CD4-positive, CD25-positive, alpha-beta regulatory T cell (primary cell): ENCODE measurements at regions not wholly inside any gene's neighbourhood (a gene's known extent, or its start where the extent isn't known, plus 50 kb on each side); places are given as distances from the start of the nearest gene placed in this dataset.

Source experiments
- ATAC-seq, 2 donors: fragments of 150-1000 bp; cut with Tn5 transposase; one replicate each; pipeline ENCODE4 v1.10.0; 2021; ENCODE audit warnings: low read depth in 2 of 2, moderate number of reproducible peaks in 2 of 2, moderate library complexity in 1 of 2
- DNase-seq, 3 donors: peaks; one replicate each; pipeline versions ENCODE4 v3.0.0 to v3.0.0-alpha.2; 2012 to 2022; ENCODE audit warnings: mixed read lengths in 1 of 3
- H3K27ac ChIP-seq: one replicate; pipeline ENCODE4 v1.7.0; 2013; ENCODE audit warnings: mild to moderate bottlenecking, low read length; ENCODE audit not compliant: insufficient read depth, poor library complexity, severe bottlenecking
- H3K27me3 ChIP-seq: one replicate; pipeline ENCODE4 v1.7.0; 2013; ENCODE audit warnings: low read length; ENCODE audit not compliant: control insufficient read depth, insufficient read depth
- H3K36me3 ChIP-seq: one replicate; pipeline ENCODE4 v1.7.0; 2013; ENCODE audit warnings: mild to moderate bottlenecking, low read length, moderate library complexity; ENCODE audit not compliant: control insufficient read depth, insufficient read depth
- H3K4me1 ChIP-seq: 2 replicates; pipeline ENCODE4 v1.7.0; 2013; ENCODE audit warnings: mild to moderate bottlenecking, low read length; ENCODE audit not compliant: insufficient read depth, control insufficient read depth, poor library complexity, severe bottlenecking
- H3K4me3 ChIP-seq: one replicate; pipeline ENCODE4 v1.7.0; 2013; ENCODE audit warnings: low read depth, mild to moderate bottlenecking, low read length, moderate library complexity
- H3K9me3 ChIP-seq, 2 experiments: 1 replicate in 1 of 2; 2 replicates in 1 of 2; pipeline ENCODE4 v1.7.0; 2013; ENCODE audit warnings: low read length in 2 of 2, mild to moderate bottlenecking in 1 of 2, moderate library complexity in 1 of 2; ENCODE audit not compliant: control insufficient read depth in 2 of 2
- H3K27ac Mint-ChIP-seq, 3 donors: one replicate each; pipeline ENCODE4 v1.8.0; 2020 to 2022; ENCODE audit warnings: mild to moderate bottlenecking in 3 of 3, mixed read lengths in 3 of 3, moderate library complexity in 2 of 3
- H3K27me3 Mint-ChIP-seq: one replicate; pipeline ENCODE4 v1.8.0; 2022; ENCODE audit warnings: mild to moderate bottlenecking, mixed read lengths
- H3K36me3 Mint-ChIP-seq: one replicate; pipeline ENCODE4 v1.8.0; 2020; ENCODE audit warnings: mixed read lengths
- H3K4me1 Mint-ChIP-seq, 4 donors: one replicate each; pipeline ENCODE4 v1.8.0; 2020 to 2022; ENCODE audit warnings: mixed read lengths in 4 of 4, mild to moderate bottlenecking in 1 of 4
- H3K4me3 Mint-ChIP-seq, 4 donors: one replicate each; pipeline ENCODE4 v1.8.0; 2020 to 2022; ENCODE audit warnings: mild to moderate bottlenecking in 4 of 4, mixed read lengths in 4 of 4, moderate library complexity in 3 of 4
- H3K9me3 Mint-ChIP-seq, 7 donors: one replicate each; pipeline ENCODE4 v1.8.0; 2020 to 2022; ENCODE audit warnings: mixed read lengths in 7 of 7, mild to moderate bottlenecking in 3 of 7, moderate library complexity in 2 of 7

DNA sequence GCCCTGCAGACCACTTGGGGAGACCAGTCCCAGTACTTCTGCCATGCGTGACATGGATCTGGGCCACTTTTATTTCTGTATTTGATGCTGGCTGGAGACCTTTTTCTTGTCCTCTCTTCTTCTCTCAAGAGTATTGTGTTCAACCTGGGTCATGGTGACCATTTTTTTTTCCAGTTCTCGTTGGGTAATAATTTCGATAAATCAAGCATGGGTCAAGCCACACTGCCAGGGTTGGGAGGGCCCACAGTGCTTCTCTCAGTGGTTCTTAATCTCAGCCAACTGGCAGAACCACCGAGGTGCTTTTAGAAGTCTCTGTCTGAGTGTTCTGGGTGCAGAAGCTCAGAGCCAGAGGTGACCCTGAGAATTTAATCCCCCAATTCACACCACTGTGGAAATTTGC lies 269.9 kb downstream of the SEC23IP start:
- Mint-ChIP-seq H3K4me1 (no peaks in the 10 kb centered on the region), H3K4me3 (no peak overlapping the region), H3K27me3 (peaks cover 4% of the 10 kb centered on the region), H3K9me3 (peaks cover 0 to 5% (median 0%) of the 10 kb centered on the region in 7 donors), H3K27ac (no peak overlapping the region), H3K36me3 (no peaks in the 10 kb centered on the region)
- Histone ChIP-seq H3K4me3 (no peak overlapping the region), H3K36me3 (no peaks in the 10 kb centered on the region), H3K27me3 (peaks cover 2% of the 10 kb centered on the region), H3K9me3 (no peaks in the 10 kb centered on the region), H3K4me1 (no peaks in the 10 kb centered on the region), H3K27ac (no peak overlapping the region)
- DNase-seq (no peak), ATAC-seq (no peak)

- no peak overlapping the region for H3K27ac ChIP-seq
- Mint-ChIP-seq H3K9me3 (peaks cover 0 to 3% (median 0%) of the 10 kb centered on the region in 7 donors), H3K36me3 (no peaks in the 10 kb centered on the region), H3K27me3 (peaks cover 5% of the 10 kb centered on the region), H3K4me3 (no peak overlapping the region), H3K27ac (no peak overlapping the region), H3K4me1 (no peaks in the 10 kb centered on the region)
- no peak for ATAC-seq
- no peaks in the 10 kb centered on the region for H3K36me3 ChIP-seq
- H3K4me1 ChIP-seq = no peaks in the 10 kb centered on the region
- H3K4me3 ChIP-seq = no peak overlapping the region
- no peak for DNase-seq
- peaks cover under 1% of the 10 kb centered on the region for H3K27me3 ChIP-seq
- H3K9me3 ChIP-seq = no peaks in the 10 kb centered on the region
Observed at GRCh38 chr10:120172356-120172755, 279.8 kb downstream of the SEC23IP start.

- Mint-ChIP-seq H3K27ac (no peak overlapping the region), H3K4me3 (no peak overlapping the region), H3K4me1 (no peaks in the 10 kb centered on the region), H3K27me3 (no peaks in the 10 kb centered on the region), H3K36me3 (no peaks in the 10 kb centered on the region), H3K9me3 (peaks cover 0 to 3% (median 0%) of the 10 kb centered on the region in 7 donors)
- DNase-seq = no peak
- no peak for ATAC-seq
- Histone ChIP-seq H3K27me3 (no peaks in the 10 kb centered on the region), H3K27ac (no peak overlapping the region), H3K4me3 (no peak overlapping the region), H3K9me3 (no peaks in the 10 kb centered on the region), H3K4me1 (no peaks in the 10 kb centered on the region), H3K36me3 (no peaks in the 10 kb centered on the region)
Observed at GRCh38 chr10:120174491-120174890, 282.0 kb downstream of the SEC23IP start.

- H3K9me3 ChIP-seq = no peaks in the 10 kb centered on the region
- no peak overlapping the region for H3K4me3 ChIP-seq
- H3K36me3 ChIP-seq = no peaks in the 10 kb centered on the region
- no peaks in the 10 kb centered on the region for H3K27me3 ChIP-seq
- no peaks in the 10 kb centered on the region for H3K4me1 Mint-ChIP-seq
- no peaks in the 10 kb centered on the region for H3K9me3 Mint-ChIP-seq
- H3K27ac ChIP-seq = no peak overlapping the region
- H3K4me3 Mint-ChIP-seq = no peak overlapping the region
- DNase-seq (no peak), ATAC-seq (no peak)
- H3K4me1 ChIP-seq = no peaks in the 10 kb centered on the region
- no peaks in the 10 kb centered on the region for H3K36me3 Mint-ChIP-seq
- no peaks in the 10 kb centered on the region for H3K27me3 Mint-ChIP-seq
- no peak overlapping the region for H3K27ac Mint-ChIP-seq
Observed at GRCh38 chr10:120177330-120177729, 279.7 kb upstream of the PLPP4 start.

- DNase-seq = no peak
- H3K36me3 Mint-ChIP-seq = no peaks in the 10 kb centered on the region
Observed at GRCh38 chr10:120180160-120180559, 276.9 kb upstream of the PLPP4 start.

DNA sequence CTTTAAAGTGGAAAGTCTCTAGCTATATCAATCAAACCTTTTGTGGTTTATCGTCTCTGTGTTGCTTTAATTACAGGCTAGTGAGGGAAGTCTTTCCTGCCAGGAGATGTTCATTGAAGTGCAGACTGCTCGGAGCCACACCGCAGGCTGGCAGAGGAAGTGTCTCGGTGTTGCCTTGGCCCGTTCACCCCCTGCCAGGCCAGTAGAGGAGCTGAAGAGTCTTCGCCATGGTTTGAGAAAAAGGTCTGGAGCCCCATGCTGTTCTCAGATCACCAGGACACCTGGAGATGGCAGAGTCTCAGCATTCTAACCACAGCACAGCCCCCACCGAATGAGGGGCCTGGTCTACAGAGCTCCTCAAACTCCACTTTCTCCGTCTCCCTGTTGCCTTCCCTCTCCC lies 275.9 kb upstream of the PLPP4 start:
- Mint-ChIP-seq H3K4me3 (no peak overlapping the region), H3K36me3 (no peaks in the 10 kb centered on the region)

More at GRCh38 chr10:120180160-120180559, 276.9 kb upstream of the PLPP4 start:
- Mint-ChIP-seq H3K4me3 (no peak overlapping the region), H3K4me1 (no peaks in the 10 kb centered on the region), H3K27ac (no peak overlapping the region), H3K9me3 (no peaks in the 10 kb centered on the region), H3K27me3 (no peaks in the 10 kb centered on the region)
- H3K9me3 ChIP-seq = no peaks in the 10 kb centered on the region
- H3K4me3 ChIP-seq = no peak overlapping the region
- no peaks in the 10 kb centered on the region for H3K36me3 ChIP-seq
- no peak for ATAC-seq
- H3K27me3 ChIP-seq = no peaks in the 10 kb centered on the region
- no peak overlapping the region for H3K27ac ChIP-seq
- no peaks in the 10 kb centered on the region for H3K4me1 ChIP-seq

DNA sequence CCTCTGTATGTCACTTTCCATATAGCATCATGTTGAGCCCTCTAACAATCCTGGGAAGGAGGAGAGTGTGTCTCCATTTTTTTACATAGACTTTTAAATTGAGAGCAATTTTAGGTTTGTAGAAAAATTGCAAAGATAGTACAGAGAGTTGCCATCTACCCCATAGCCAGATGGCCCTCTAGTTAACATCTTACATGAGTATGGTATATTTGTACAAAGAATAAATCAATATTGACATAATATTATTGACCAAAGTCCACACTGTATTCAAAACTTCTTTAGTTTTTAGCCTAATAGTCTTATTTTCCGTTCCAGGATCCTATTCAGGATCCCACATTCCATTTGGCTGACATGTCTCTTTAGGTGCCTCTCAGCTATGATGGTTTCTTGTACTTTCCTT lies 274.6 kb upstream of the PLPP4 start:
- H3K4me3 ChIP-seq = no peak overlapping the region
- H3K36me3 Mint-ChIP-seq = no peaks in the 10 kb centered on the region
- no peaks in the 10 kb centered on the region for H3K27me3 ChIP-seq
- H3K27ac ChIP-seq = no peak overlapping the region
- no peaks in the 10 kb centered on the region for H3K4me1 Mint-ChIP-seq
- H3K4me3 Mint-ChIP-seq = no peak overlapping the region
- no peak for DNase-seq
- H3K9me3 Mint-ChIP-seq = peaks cover 0 to 4% (median 0%) of the 10 kb centered on the region in 7 donors
- H3K4me1 ChIP-seq = no peaks in the 10 kb centered on the region
- no peak overlapping the region for H3K27ac Mint-ChIP-seq
- H3K36me3 ChIP-seq = no peaks in the 10 kb centered on the region
- ATAC-seq = no peak
- no peaks in the 10 kb centered on the region for H3K9me3 ChIP-seq
- no peaks in the 10 kb centered on the region for H3K27me3 Mint-ChIP-seq

More for the DNA sequence above, 275.9 kb upstream of the PLPP4 start:
- no peak for ATAC-seq
- no peaks in the 10 kb centered on the region for H3K4me1 Mint-ChIP-seq
- peaks cover 0 to 2% (median 0%) of the 10 kb centered on the region in 7 donors for H3K9me3 Mint-ChIP-seq
- H3K36me3 ChIP-seq = no peaks in the 10 kb centered on the region
- no peak overlapping the region for H3K27ac Mint-ChIP-seq
- H3K27me3 Mint-ChIP-seq = no peaks in the 10 kb centered on the region
- no peaks in the 10 kb centered on the region for H3K4me1 ChIP-seq
- no peak for DNase-seq
- no peaks in the 10 kb centered on the region for H3K27me3 ChIP-seq
- H3K27ac ChIP-seq = no peak overlapping the region
- no peak overlapping the region for H3K4me3 ChIP-seq
- no peaks in the 10 kb centered on the region for H3K9me3 ChIP-seq

DNA sequence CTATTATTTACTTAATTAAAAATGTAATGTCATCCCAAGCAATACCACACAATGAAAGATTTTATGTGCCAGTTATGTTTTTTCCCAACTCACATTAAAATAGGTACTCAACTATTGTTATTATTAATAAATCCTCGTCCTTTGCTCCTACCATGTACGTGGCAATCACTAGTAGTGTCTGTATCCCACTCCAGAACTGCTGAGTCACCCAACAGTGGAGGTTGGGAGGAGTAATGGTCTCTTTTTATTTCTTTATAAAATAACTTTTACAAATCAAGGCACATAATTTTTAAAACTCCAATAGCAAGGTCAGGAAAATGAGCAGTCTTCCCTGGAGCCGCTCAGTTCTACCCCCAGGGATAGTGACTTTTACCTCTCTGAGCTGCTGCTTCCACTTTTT lies 273.5 kb upstream of the PLPP4 start:
- no peaks in the 10 kb centered on the region for H3K36me3 ChIP-seq
- no peaks in the 10 kb centered on the region for H3K27me3 ChIP-seq
- H3K9me3 ChIP-seq = no peaks in the 10 kb centered on the region
- no peak for ATAC-seq
- no peak overlapping the region for H3K27ac ChIP-seq
- Mint-ChIP-seq H3K36me3 (no peaks in the 10 kb centered on the region), H3K4me3 (no peak overlapping the region), H3K4me1 (no peaks in the 10 kb centered on the region), H3K27ac (no peak overlapping the region), H3K9me3 (peaks cover 0 to 6% (median 0%) of the 10 kb centered on the region in 7 donors), H3K27me3 (no peaks in the 10 kb centered on the region)
- no peak for DNase-seq
- H3K4me3 ChIP-seq = no peak overlapping the region
- no peaks in the 10 kb centered on the region for H3K4me1 ChIP-seq
